ENCODE measurements at regions not wholly inside any gene's neighbourhood (a gene's known extent, or its start where the extent isn't known, plus 50 kb on each side); places are given as distances from the start of the nearest gene placed in this dataset.
A peak's percentile ranks its signal among the peaks of the same experiment; 100 is the strongest.

GRCh38 chr9:13360188-13360587 lies 80.7 kb upstream of the MPDZ start:
- Histone ChIP-seq H3K4me3 (replicated peaks in 1 of 4; ENCODE audit: control extremely low read depth in 1 of 4, insufficient read depth in 1 of 4, low read depth in 3 of 4, low read length in 4 of 4) (no peak overlapping the region), H3K79me2 (ENCODE audit: control insufficient read depth, insufficient read depth, low read length) (no peaks in the 10 kb centered on the region), H3K27ac (ENCODE audit: insufficient read depth, low read length) (no peak overlapping the region), H3K4me1 (ENCODE audit: control insufficient read depth, extremely low read depth, insufficient read depth, low read length) (peaks cover 3% of the 10 kb centered on the region), H3K36me3 (ENCODE audit: control insufficient read depth, insufficient read depth, low read length) (no peaks in the 10 kb centered on the region), H3K9me3 (ENCODE audit: control insufficient read depth, insufficient read depth, low read depth, low read length) (no peaks in the 10 kb centered on the region), H4K20me1 (ENCODE audit: control insufficient read depth, extremely low read depth, insufficient read depth, low read length) (no peaks in the 10 kb centered on the region), H3K4me2 (ENCODE audit: extremely low read depth, insufficient read depth, low read length) (no peak overlapping the region), H3K9ac (ENCODE audit: insufficient read depth, low read length) (no peak overlapping the region), H3K27me3 (ENCODE audit: control insufficient read depth, insufficient read depth, low read length) (no peaks in the 10 kb centered on the region), H2AFZ (ENCODE audit: low read length) (no peak overlapping the region)
- DNase-seq (ENCODE audit: low read depth in 2 of 2): no peak
- TF ChIP-seq, protein P1, sequence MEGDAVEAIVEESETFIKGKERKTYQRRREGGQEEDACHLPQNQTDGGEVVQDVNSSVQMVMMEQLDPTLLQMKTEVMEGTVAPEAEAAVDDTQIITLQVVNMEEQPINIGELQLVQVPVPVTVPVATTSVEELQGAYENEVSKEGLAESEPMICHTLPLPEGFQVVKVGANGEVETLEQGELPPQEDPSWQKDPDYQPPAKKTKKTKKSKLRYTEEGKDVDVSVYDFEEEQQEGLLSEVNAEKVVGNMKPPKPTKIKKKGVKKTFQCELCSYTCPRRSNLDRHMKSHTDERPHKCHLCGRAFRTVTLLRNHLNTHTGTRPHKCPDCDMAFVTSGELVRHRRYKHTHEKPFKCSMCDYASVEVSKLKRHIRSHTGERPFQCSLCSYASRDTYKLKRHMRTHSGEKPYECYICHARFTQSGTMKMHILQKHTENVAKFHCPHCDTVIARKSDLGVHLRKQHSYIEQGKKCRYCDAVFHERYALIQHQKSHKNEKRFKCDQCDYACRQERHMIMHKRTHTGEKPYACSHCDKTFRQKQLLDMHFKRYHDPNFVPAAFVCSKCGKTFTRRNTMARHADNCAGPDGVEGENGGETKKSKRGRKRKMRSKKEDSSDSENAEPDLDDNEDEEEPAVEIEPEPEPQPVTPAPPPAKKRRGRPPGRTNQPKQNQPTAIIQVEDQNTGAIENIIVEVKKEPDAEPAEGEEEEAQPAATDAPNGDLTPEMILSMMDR (conservative IDR thresholded peaks at IDR 0.05 in 1 of 2, IDR thresholded peaks at IDR 0.05 in 1 of 2; ENCODE audit: low read depth in 1 of 2, low read length in 2 of 2): no peak
- TF ChIP-seq EZH2 (IDR thresholded peaks at IDR 0.05; ENCODE audit: low read length, missing control alignments): no peak

DNA sequence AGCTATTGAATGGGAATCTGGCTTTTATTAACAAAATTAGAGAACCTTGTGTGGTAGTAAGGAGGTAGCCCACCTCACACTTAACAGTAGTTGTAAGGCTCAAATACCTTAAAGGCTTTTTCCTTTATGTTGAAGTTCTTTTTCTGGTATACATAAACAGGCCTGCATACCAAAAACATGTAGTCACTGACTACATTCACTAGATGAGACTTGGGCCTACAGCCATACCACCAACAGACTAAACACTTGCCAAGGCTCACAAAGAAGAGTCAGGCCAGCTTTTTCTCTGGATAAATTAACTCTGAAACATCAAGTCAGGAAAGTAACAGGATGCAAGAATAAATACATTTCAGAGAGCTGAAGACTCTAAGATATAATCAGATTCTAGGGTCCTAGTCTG lies 78.6 kb upstream of the MPDZ start:
- Histone ChIP-seq H3K4me2 (ENCODE audit: extremely low read depth, insufficient read depth, low read length) (no peak overlapping the region), H3K9me3 (ENCODE audit: control insufficient read depth, insufficient read depth, low read depth, low read length) (no peaks in the 10 kb centered on the region), H4K20me1 (ENCODE audit: control insufficient read depth, extremely low read depth, insufficient read depth, low read length) (no peaks in the 10 kb centered on the region), H3K79me2 (ENCODE audit: control insufficient read depth, insufficient read depth, low read length) (no peaks in the 10 kb centered on the region), H3K4me3 (replicated peaks in 1 of 4; ENCODE audit: control extremely low read depth in 1 of 4, insufficient read depth in 1 of 4, low read depth in 3 of 4, low read length in 4 of 4) (no peak overlapping the region), H3K27ac (ENCODE audit: insufficient read depth, low read length) (no peak overlapping the region), H3K4me1 (ENCODE audit: control insufficient read depth, extremely low read depth, insufficient read depth, low read length) (peaks cover 3% of the 10 kb centered on the region), H3K36me3 (ENCODE audit: control insufficient read depth, insufficient read depth, low read length) (no peaks in the 10 kb centered on the region), H3K27me3 (ENCODE audit: control insufficient read depth, insufficient read depth, low read length) (no peaks in the 10 kb centered on the region), H3K9ac (ENCODE audit: insufficient read depth, low read length) (no peak overlapping the region), H2AFZ (ENCODE audit: low read length) (no peak overlapping the region)
- DNase-seq (ENCODE audit: low read depth in 2 of 2): peak; percentile 85 to 96
- TF ChIP-seq, protein P1 (conservative IDR thresholded peaks at IDR 0.05 in 1 of 2, IDR thresholded peaks at IDR 0.05 in 1 of 2; ENCODE audit: low read depth in 1 of 2, low read length in 2 of 2): no peak
- TF ChIP-seq EZH2 (IDR thresholded peaks at IDR 0.05; ENCODE audit: low read length, missing control alignments): no peak

DNA sequence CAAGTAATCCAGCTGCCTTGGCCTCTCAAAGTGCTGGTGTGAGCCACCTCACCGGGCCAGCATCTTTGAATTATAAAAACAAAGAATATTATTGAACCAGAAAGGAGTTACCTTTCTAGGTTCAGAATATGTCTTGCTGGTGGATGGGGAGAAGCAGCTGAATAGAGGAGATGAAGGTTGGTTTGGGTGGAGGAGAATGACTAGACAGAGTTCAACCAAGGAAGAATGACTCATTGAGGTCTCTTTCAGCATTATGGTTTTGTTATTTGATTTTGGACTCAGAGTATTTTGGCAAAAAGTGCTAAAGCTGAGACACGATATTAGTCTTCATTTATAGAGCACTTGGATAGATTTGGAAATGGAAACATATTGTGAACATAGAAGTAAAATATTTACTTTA lies 75.2 kb upstream of the MPDZ start:
- DNase-seq (ENCODE audit: low read depth in 2 of 2): peak; percentile 8 to 74
- Histone ChIP-seq H3K9ac (ENCODE audit: insufficient read depth, low read length) (no peak overlapping the region), H3K27me3 (ENCODE audit: control insufficient read depth, insufficient read depth, low read length) (no peaks in the 10 kb centered on the region)

More for the DNA sequence above, 75.2 kb upstream of the MPDZ start:
- Histone ChIP-seq H3K4me3 (replicated peaks in 1 of 4; ENCODE audit: control extremely low read depth in 1 of 4, insufficient read depth in 1 of 4, low read depth in 3 of 4, low read length in 4 of 4) (no peak overlapping the region), H3K9me3 (ENCODE audit: control insufficient read depth, insufficient read depth, low read depth, low read length) (no peaks in the 10 kb centered on the region), H3K36me3 (ENCODE audit: control insufficient read depth, insufficient read depth, low read length) (no peaks in the 10 kb centered on the region), H4K20me1 (ENCODE audit: control insufficient read depth, extremely low read depth, insufficient read depth, low read length) (no peaks in the 10 kb centered on the region), H3K4me1 (ENCODE audit: control insufficient read depth, extremely low read depth, insufficient read depth, low read length) (peaks cover 6% of the 10 kb centered on the region), H3K27ac (ENCODE audit: insufficient read depth, low read length) (no peak overlapping the region), H3K4me2 (ENCODE audit: extremely low read depth, insufficient read depth, low read length) (no peak overlapping the region), H3K79me2 (ENCODE audit: control insufficient read depth, insufficient read depth, low read length) (no peaks in the 10 kb centered on the region), H2AFZ (ENCODE audit: low read length) (no peak overlapping the region)
- TF ChIP-seq, protein P1 (conservative IDR thresholded peaks at IDR 0.05 in 1 of 2, IDR thresholded peaks at IDR 0.05 in 1 of 2; ENCODE audit: low read depth in 1 of 2, low read length in 2 of 2): no peak
- no peak for TF ChIP-seq EZH2 (IDR thresholded peaks at IDR 0.05; ENCODE audit: low read length, missing control alignments)
